ENCODE measurements at regions not wholly inside any gene's neighbourhood (a gene's known extent, or its start where the extent isn't known, plus 50 kb on each side); places are given as distances from the start of the nearest gene placed in this dataset.
A peak's percentile ranks its signal among the peaks of the same experiment; 100 is the strongest.

DNA sequence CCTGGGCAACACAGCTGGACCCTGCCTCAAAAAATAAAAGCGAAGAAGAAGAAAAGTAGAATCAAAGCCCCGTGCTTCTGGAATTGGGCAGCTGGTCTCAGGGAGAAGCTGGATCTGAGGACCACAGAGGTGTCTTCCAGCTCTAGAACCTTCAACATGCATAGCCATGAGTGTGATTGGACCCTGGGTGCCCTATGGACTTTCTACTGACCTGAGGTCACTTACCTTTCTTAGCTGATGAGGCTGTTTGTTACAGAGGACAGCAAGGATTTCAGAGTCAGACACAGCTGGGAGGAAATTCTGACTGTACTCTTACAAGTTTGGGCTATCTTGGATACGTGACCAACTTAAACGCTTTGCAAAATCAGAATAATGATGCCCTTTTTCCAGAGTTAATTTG lies 82.4 kb upstream of the GATA6 start:
- H3K4me3 ChIP-seq (ENCODE audit: low read depth, low read length) = no peak overlapping the region
- no peaks in the 10 kb centered on the region for H3K27me3 ChIP-seq (ENCODE audit: control insufficient read depth, insufficient read depth, low read length)
- no peak overlapping the region for H3K27ac ChIP-seq (ENCODE audit: insufficient read depth, low read length, poor library complexity, severe bottlenecking)
- Mint-ChIP-seq H3K36me3 (no peaks in the 10 kb centered on the region), H3K4me3 (no peak overlapping the region), H3K4me1 (no peaks in the 10 kb centered on the region), H3K27me3 (no peaks in the 10 kb centered on the region), H3K27ac (no peak overlapping the region), H3K9me3 (peaks cover 0 to 2% (median 0%) of the 10 kb centered on the region in 7 donors)
- ATAC-seq (ENCODE audit: low read depth in 2 of 2) (no peak), DNase-seq (no peak)
- no peaks in the 10 kb centered on the region for H3K9me3 ChIP-seq (ENCODE audit: control insufficient read depth in 2 of 2, low read length in 2 of 2)
- H3K4me1 ChIP-seq (ENCODE audit: control insufficient read depth, insufficient read depth, low read length, poor library complexity, severe bottlenecking) = no peaks in the 10 kb centered on the region
- no peaks in the 10 kb centered on the region for H3K36me3 ChIP-seq (ENCODE audit: control insufficient read depth, insufficient read depth, low read length)

DNA sequence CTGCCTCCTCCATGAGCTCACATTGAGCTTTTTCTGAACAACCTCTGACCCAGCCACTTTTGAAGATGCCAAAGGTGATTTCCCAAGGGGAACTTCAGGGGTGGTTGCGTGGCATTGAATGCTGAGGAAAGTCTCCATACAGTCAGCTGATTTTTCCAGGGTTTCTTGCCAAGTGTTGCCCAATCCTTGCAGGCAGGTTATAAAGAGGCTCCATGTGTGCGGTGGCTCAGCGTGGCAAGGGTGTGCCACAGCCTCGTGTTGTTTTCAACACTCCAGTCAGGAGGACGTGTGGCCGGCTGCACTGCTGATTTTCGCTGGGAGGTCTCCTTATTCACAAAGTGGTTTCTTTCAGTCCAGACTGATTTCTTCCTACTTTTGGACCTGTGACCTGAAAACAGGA lies 81.4 kb upstream of the GATA6 start:
- Histone ChIP-seq H3K27me3 (ENCODE audit: control insufficient read depth, insufficient read depth, low read length) (no peaks in the 10 kb centered on the region), H3K4me1 (ENCODE audit: control insufficient read depth, insufficient read depth, low read length, poor library complexity, severe bottlenecking) (no peaks in the 10 kb centered on the region), H3K4me3 (ENCODE audit: low read depth, low read length) (no peak overlapping the region), H3K36me3 (ENCODE audit: control insufficient read depth, insufficient read depth, low read length) (no peaks in the 10 kb centered on the region), H3K9me3 (ENCODE audit: control insufficient read depth in 2 of 2, low read length in 2 of 2) (no peaks in the 10 kb centered on the region), H3K27ac (ENCODE audit: insufficient read depth, low read length, poor library complexity, severe bottlenecking) (no peak overlapping the region)
- DNase-seq (no peak), ATAC-seq (ENCODE audit: low read depth in 2 of 2) (no peak)
- H3K4me1 Mint-ChIP-seq = no peaks in the 10 kb centered on the region
- H3K27me3 Mint-ChIP-seq = no peaks in the 10 kb centered on the region
- no peak overlapping the region for H3K4me3 Mint-ChIP-seq
- peaks cover 0 to 2% (median 0%) of the 10 kb centered on the region in 7 donors for H3K9me3 Mint-ChIP-seq
- no peak overlapping the region for H3K27ac Mint-ChIP-seq
- H3K36me3 Mint-ChIP-seq = no peaks in the 10 kb centered on the region

DNA sequence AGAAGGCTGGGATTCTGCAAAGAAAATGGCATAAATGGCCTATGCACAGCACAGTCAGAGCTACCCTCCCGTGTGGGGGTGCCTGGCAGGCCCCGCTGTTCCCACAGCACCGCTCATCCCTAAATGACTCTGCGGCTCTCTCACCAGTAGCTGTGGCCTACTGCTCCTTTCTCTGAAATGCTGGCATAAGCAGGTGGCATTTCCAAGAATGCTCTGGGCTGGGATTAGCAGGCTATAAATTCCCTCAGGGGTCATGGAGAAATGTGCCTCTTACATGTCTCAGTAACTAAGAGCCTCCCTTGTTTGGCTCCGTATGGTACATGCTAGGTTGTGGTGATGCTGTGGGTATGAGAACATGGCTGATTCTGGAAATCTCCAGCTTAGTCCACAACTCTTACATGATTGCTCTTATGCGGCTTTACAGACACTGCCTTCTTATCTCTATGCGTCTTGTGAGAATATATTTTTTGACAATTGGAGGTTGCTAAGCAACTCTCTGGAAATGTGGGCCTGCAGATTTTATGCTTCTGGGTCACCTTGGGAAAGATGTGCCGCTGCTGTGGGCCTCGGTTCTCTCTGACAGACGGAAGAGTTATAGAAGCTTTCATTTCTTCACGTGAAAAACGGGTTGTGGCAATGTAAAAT lies 80.3 kb upstream of the GATA6 start:
- Histone ChIP-seq H3K4me3 (ENCODE audit: low read depth, low read length) (no peak overlapping the region), H3K9me3 (ENCODE audit: control insufficient read depth in 2 of 2, low read length in 2 of 2) (no peaks in the 10 kb centered on the region), H3K36me3 (ENCODE audit: control insufficient read depth, insufficient read depth, low read length) (no peaks in the 10 kb centered on the region), H3K27me3 (ENCODE audit: control insufficient read depth, insufficient read depth, low read length) (no peaks in the 10 kb centered on the region), H3K4me1 (ENCODE audit: control insufficient read depth, insufficient read depth, low read length, poor library complexity, severe bottlenecking) (no peaks in the 10 kb centered on the region), H3K27ac (ENCODE audit: insufficient read depth, low read length, poor library complexity, severe bottlenecking) (no peak overlapping the region)
- no peak for ATAC-seq (ENCODE audit: low read depth in 2 of 2)
- Mint-ChIP-seq H3K27me3 (no peaks in the 10 kb centered on the region), H3K4me3 (no peak overlapping the region), H3K9me3 (peaks cover 0 to 2% (median 0%) of the 10 kb centered on the region in 7 donors), H3K27ac (no peak overlapping the region), H3K4me1 (no peaks in the 10 kb centered on the region), H3K36me3 (no peaks in the 10 kb centered on the region)
- no peak for DNase-seq

DNA sequence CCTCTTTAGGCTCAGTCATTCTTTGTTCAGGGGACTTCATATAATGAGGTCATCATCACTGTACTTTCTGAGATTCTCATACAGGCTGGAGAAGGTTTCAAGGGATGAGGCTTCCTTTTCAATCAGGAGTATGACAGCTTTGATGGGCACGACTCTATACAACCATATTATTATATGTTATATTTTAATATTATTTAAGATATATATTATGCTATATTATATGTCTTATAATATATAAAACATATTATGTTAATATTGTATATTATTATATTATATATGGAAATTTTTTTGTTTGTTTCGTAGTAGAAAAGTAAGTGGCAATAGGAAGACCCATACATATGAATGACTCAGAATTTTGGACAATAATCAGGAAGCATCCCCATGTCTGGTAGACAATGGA lies 78.0 kb upstream of the GATA6 start:
- Histone ChIP-seq H3K36me3 (ENCODE audit: control insufficient read depth, insufficient read depth, low read length) (no peaks in the 10 kb centered on the region), H3K27me3 (ENCODE audit: control insufficient read depth, insufficient read depth, low read length) (no peaks in the 10 kb centered on the region), H3K4me1 (ENCODE audit: control insufficient read depth, insufficient read depth, low read length, poor library complexity, severe bottlenecking) (no peaks in the 10 kb centered on the region), H3K9me3 (ENCODE audit: control insufficient read depth in 2 of 2, low read length in 2 of 2) (no peaks in the 10 kb centered on the region), H3K27ac (ENCODE audit: insufficient read depth, low read length, poor library complexity, severe bottlenecking) (no peak overlapping the region), H3K4me3 (ENCODE audit: low read depth, low read length) (no peak overlapping the region)
- Mint-ChIP-seq H3K36me3 (no peaks in the 10 kb centered on the region), H3K27me3 (no peaks in the 10 kb centered on the region), H3K4me1 (no peaks in the 10 kb centered on the region), H3K4me3 (no peak overlapping the region), H3K9me3 (peaks cover 0 to 2% (median 0%) of the 10 kb centered on the region in 7 donors), H3K27ac (no peak overlapping the region)
- ATAC-seq (ENCODE audit: low read depth in 2 of 2) (no peak), DNase-seq (no peak)

DNA sequence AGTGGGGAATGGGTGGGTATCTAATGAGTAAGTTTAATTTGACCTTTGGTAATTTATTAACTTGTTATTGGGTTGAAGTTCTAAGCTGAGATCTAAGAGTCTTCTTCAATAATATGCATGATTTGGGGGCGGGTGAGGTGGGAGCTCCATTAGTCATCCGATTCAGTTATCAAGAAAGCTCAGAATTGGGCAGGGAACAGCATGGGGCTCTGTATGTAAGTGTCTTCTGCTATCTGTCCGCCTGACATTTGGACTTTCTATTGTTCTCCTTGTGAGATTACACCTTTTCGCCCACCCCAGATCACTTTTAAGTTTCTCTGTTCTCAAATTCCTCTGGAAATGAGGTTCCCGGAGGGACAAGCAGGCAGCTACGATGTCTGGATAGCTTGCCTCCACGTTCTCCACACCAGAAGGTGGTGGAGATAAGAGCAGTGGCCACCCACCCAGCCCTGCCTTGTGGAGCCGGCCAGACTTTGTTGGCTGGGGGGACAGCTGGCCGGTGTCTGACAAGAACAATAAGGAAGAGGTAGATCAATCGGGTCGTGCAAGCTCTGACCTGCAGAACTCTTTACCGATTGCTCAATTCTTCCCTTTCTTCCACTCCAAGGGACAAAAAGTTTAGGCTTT lies 75.5 kb upstream of the GATA6 start:
- ATAC-seq (ENCODE audit: low read depth in 2 of 2) (no peak), DNase-seq (no peak)
- Mint-ChIP-seq H3K4me3 (no peak overlapping the region), H3K36me3 (no peaks in the 10 kb centered on the region), H3K27me3 (peaks cover 5% of the 10 kb centered on the region), H3K9me3 (peaks cover 0 to 3% (median 0%) of the 10 kb centered on the region in 7 donors), H3K27ac (no peak overlapping the region), H3K4me1 (no peaks in the 10 kb centered on the region)
- Histone ChIP-seq H3K9me3 (ENCODE audit: control insufficient read depth in 2 of 2, low read length in 2 of 2) (no peaks in the 10 kb centered on the region), H3K4me1 (ENCODE audit: control insufficient read depth, insufficient read depth, low read length, poor library complexity, severe bottlenecking) (no peaks in the 10 kb centered on the region), H3K27ac (ENCODE audit: insufficient read depth, low read length, poor library complexity, severe bottlenecking) (no peak overlapping the region), H3K27me3 (ENCODE audit: control insufficient read depth, insufficient read depth, low read length) (no peaks in the 10 kb centered on the region), H3K36me3 (ENCODE audit: control insufficient read depth, insufficient read depth, low read length) (no peaks in the 10 kb centered on the region), H3K4me3 (ENCODE audit: low read depth, low read length) (no peak overlapping the region)

DNA sequence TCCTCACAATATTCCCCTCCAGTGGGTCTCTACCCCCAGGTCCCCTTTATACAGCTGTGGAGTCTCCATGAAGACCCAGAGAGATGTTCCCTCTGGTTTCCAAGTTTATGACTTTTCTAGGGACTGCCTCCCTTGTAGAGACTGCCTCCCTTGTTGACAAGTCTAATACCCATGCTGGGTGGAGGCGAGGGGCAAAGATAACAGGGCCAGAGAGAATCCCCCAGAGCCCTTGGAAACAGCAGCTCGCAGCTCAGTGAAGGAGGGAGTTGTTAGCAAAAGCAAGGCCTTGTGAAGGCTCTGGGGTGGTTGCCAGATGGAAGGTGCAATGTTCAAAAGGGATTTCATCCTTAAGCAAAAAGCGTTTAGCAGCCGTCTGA lies 75.0 kb upstream of the GATA6 start:
- H3K4me1 ChIP-seq (ENCODE audit: control insufficient read depth, insufficient read depth, low read length, poor library complexity, severe bottlenecking) = no peaks in the 10 kb centered on the region
- no peaks in the 10 kb centered on the region for H3K36me3 Mint-ChIP-seq

DNA sequence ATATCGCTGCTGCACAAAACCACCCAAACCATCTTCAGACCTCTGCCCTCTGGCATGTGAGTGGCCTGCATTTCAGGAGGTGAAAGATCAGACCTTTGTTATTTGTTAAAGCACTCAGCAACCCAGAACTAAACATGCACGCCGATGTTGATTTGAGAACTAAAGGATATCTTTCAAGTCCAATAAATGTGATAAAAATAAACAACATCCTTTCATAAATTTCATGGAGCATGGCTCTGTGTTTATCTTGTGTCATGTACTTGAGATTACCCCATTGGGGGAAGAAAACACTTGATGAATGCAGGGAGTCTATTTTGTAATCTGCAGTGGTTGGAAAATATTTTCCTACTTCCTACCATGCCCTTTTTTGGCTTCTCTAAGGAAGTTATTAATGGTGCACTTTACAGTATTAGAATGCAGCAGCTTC lies 70.8 kb upstream of the GATA6 start:
- no peaks in the 10 kb centered on the region for H3K36me3 ChIP-seq (ENCODE audit: control insufficient read depth, insufficient read depth, low read length)
- Mint-ChIP-seq H3K36me3 (no peaks in the 10 kb centered on the region), H3K27me3 (peaks cover 8% of the 10 kb centered on the region), H3K9me3 (peaks cover 0 to 8% (median 0%) of the 10 kb centered on the region in 7 donors), H3K4me1 (no peaks in the 10 kb centered on the region), H3K27ac (peak overlapping the region in 1 of 3 donors; percentile 60), H3K4me3 (no peak overlapping the region)
- no peaks in the 10 kb centered on the region for H3K4me1 ChIP-seq (ENCODE audit: control insufficient read depth, insufficient read depth, low read length, poor library complexity, severe bottlenecking)
- no peak overlapping the region for H3K4me3 ChIP-seq (ENCODE audit: low read depth, low read length)
- no peak for ATAC-seq (ENCODE audit: low read depth in 2 of 2)
- H3K27me3 ChIP-seq (ENCODE audit: control insufficient read depth, insufficient read depth, low read length) = peaks cover 2% of the 10 kb centered on the region
- H3K9me3 ChIP-seq (ENCODE audit: control insufficient read depth in 2 of 2, low read length in 2 of 2) = no peaks in the 10 kb centered on the region
- no peak for DNase-seq
- no peak overlapping the region for H3K27ac ChIP-seq (ENCODE audit: insufficient read depth, low read length, poor library complexity, severe bottlenecking)

More for the DNA sequence above, 75.0 kb upstream of the GATA6 start:
- DNase-seq (no peak), ATAC-seq (ENCODE audit: low read depth in 2 of 2) (no peak)
- no peaks in the 10 kb centered on the region for H3K36me3 ChIP-seq (ENCODE audit: control insufficient read depth, insufficient read depth, low read length)
- peaks cover 5% of the 10 kb centered on the region for H3K27me3 Mint-ChIP-seq
- no peak overlapping the region for H3K27ac ChIP-seq (ENCODE audit: insufficient read depth, low read length, poor library complexity, severe bottlenecking)
- peaks cover under 1% of the 10 kb centered on the region for H3K27me3 ChIP-seq (ENCODE audit: control insufficient read depth, insufficient read depth, low read length)
- no peaks in the 10 kb centered on the region for H3K4me1 Mint-ChIP-seq
- no peak overlapping the region for H3K4me3 ChIP-seq (ENCODE audit: low read depth, low read length)
- no peak overlapping the region for H3K4me3 Mint-ChIP-seq
- H3K9me3 ChIP-seq (ENCODE audit: control insufficient read depth in 2 of 2, low read length in 2 of 2) = no peaks in the 10 kb centered on the region
- peaks cover 0 to 3% (median 0%) of the 10 kb centered on the region in 7 donors for H3K9me3 Mint-ChIP-seq
- no peak overlapping the region for H3K27ac Mint-ChIP-seq

DNA sequence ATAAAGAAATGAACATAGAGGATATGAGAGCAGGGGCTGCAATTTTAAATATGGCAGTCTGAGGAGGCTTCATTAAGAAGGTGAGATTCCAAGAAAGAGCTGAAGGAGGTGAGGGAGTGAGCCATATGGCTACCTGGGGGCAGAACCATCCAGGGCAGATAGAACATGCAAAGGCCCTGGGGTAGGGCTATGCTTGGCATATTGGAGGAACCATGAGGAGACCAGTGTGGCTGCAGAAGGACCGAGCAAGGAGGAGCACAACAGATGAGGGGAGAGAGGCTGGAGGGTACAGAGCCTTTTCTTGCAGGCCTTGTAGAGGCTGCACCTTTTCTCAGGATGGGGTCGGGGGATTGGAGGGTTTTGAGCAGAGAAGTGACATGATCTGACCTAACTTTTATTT lies 69.5 kb upstream of the GATA6 start:
- no peak for DNase-seq
- H3K4me3 ChIP-seq (ENCODE audit: low read depth, low read length) = no peak overlapping the region

More for the DNA sequence above, 69.5 kb upstream of the GATA6 start:
- Histone ChIP-seq H3K27me3 (ENCODE audit: control insufficient read depth, insufficient read depth, low read length) (peaks cover 2% of the 10 kb centered on the region), H3K27ac (ENCODE audit: insufficient read depth, low read length, poor library complexity, severe bottlenecking) (no peak overlapping the region), H3K4me1 (ENCODE audit: control insufficient read depth, insufficient read depth, low read length, poor library complexity, severe bottlenecking) (no peaks in the 10 kb centered on the region), H3K9me3 (ENCODE audit: control insufficient read depth in 2 of 2, low read length in 2 of 2) (no peaks in the 10 kb centered on the region), H3K36me3 (ENCODE audit: control insufficient read depth, insufficient read depth, low read length) (no peaks in the 10 kb centered on the region)
- H3K4me3 Mint-ChIP-seq = no peak overlapping the region
- no peaks in the 10 kb centered on the region for H3K4me1 Mint-ChIP-seq
- H3K36me3 Mint-ChIP-seq = no peaks in the 10 kb centered on the region
- peaks cover 8% of the 10 kb centered on the region for H3K27me3 Mint-ChIP-seq
- H3K9me3 Mint-ChIP-seq = peaks cover 0 to 8% (median 0%) of the 10 kb centered on the region in 7 donors
- ATAC-seq (ENCODE audit: low read depth in 2 of 2) = no peak
- H3K27ac Mint-ChIP-seq = peak overlapping the region in 1 of 3 donors; percentile 39
